HCT116 (cell line): ENCODE measurements at regions not wholly inside any gene's neighbourhood (a gene's known extent, or its start where the extent isn't known, plus 50 kb on each side); places are given as distances from the start of the nearest gene placed in this dataset.

Experiments used
- ATAC-seq: fragments of 200-7000 bp; cut with Tn5 transposase; 2 replicates; pipeline ENCODE4 v1.9.1; 2020; ENCODE audit warnings: mild to moderate bottlenecking, moderate library complexity
- BruUV-seq: library from RNA; stranded (reverse); fragments of 400-500 nt; replicated peaks from 2 replicates; lab custom pipeline; 2021; lab: Mats Ljungman, UMichigan
- CTCF ChIA-PET: fragments of 300-600 bp; sonication (Branson Sonifier 250); formaldehyde crosslinking; loops from one replicate; lab custom pipeline; 2021; ENCODE audit warnings: antibody characterized with exemption; lab: Charles Lee
- POLR2A ChIA-PET: fragments of 300-600, 350-600 bp; sonication (Branson Sonifier 250); formaldehyde crosslinking; loops from one replicate; lab custom pipeline; 2021; ENCODE audit warnings: antibody characterized with exemption; lab: Charles Lee
- RAD21 ChIA-PET, 2 experiments: fragments of 300-600 bp; sonication (Branson Sonifier 250); formaldehyde crosslinking; loops; one replicate each; lab custom pipeline; 2023; ENCODE audit warnings: low total read pairs in 2 of 2; ENCODE audit not compliant: uncharacterized antibody in 2 of 2, unreplicated experiment in 2 of 2, low non-redundant PET in 1 of 2; lab: Charles Lee
- DNase-seq: peaks from one replicate; pipeline ENCODE4 v3.0.0-alpha.2; 2010; ENCODE audit warnings: low read depth, low spot score
- H2AFZ ChIP-seq: fragments of 200-600 bp; shearing (Covaris generic), sonication (generic); 2 replicates; pipeline ENCODE4 v1.6.1; 2017; ENCODE audit warnings: low read depth, mixed run types, mixed read lengths, antibody characterized with exemption, low read length; ENCODE audit not compliant: poor library complexity, severe bottlenecking
- H3K27ac ChIP-seq: 2 replicates; pipeline ENCODE4 v1.5.1; 2012; ENCODE audit warnings: low read depth, low read length
- H3K27me3 ChIP-seq: fragments of 200-600 bp; sonication (generic); 2 replicates; pipeline ENCODE4 v1.6.1; 2016; ENCODE audit warnings: mixed run types, low read length, mixed read lengths; ENCODE audit not compliant: insufficient read depth
- H3K36me3 ChIP-seq, 2 experiments: fragments of 200-500 bp in 1 of 2; fragments of 200-600 bp in 1 of 2; sonication (Bioruptor generic) in 1 of 2; sonication (generic) in 1 of 2; 2 replicates each; pipeline versions ENCODE4 v1.5.1 to v1.6.1; 2014 to 2016; ENCODE audit warnings: low read length in 2 of 2, inconsistent platforms in 1 of 2, mixed read lengths in 1 of 2, mixed run types in 1 of 2; ENCODE audit not compliant: insufficient read depth in 2 of 2, control insufficient read depth in 1 of 2
- H3K4me1 ChIP-seq, 2 experiments: fragments of 200-600 bp in 1 of 2; sonication (generic) in 1 of 2; 2 replicates each; pipeline versions ENCODE4 v1.5.1 to v1.6.1; 2012 to 2017; ENCODE audit warnings: low read length in 2 of 2, inconsistent platforms in 1 of 2, mild to moderate bottlenecking in 1 of 2, mixed read lengths in 1 of 2, mixed run types in 1 of 2, moderate library complexity in 1 of 2; ENCODE audit not compliant: insufficient read depth in 2 of 2, control insufficient read depth in 1 of 2
- H3K4me2 ChIP-seq: fragments of 200-600 bp; sonication (generic); 2 replicates; pipeline ENCODE4 v1.6.1; 2017; ENCODE audit warnings: mixed run types, low read length, mixed read lengths
- H3K4me3 ChIP-seq, 2 experiments: fragments of 200-600 bp in 1 of 2; sonication (generic) in 1 of 2; replicated peaks in 1 of 2; 2 replicates each; pipeline ENCODE4 v1.5.1; 2011 to 2016; ENCODE audit warnings: low read length in 2 of 2, control low read depth in 1 of 2, low read depth in 1 of 2, mild to moderate bottlenecking in 1 of 2, mixed read lengths in 1 of 2, mixed run types in 1 of 2
- H3K79me2 ChIP-seq: fragments of 200-600 bp; sonication (generic); 2 replicates; pipeline ENCODE4 v1.6.1; 2017; ENCODE audit warnings: mild to moderate bottlenecking, mixed run types, low read length, moderate library complexity, mixed read lengths; ENCODE audit not compliant: insufficient read depth
- H3K9ac ChIP-seq: fragments of 200-600 bp; sonication (generic); 2 replicates; pipeline ENCODE4 v1.6.1; 2016; ENCODE audit warnings: low read length, mixed read lengths
- H3K9me2 ChIP-seq: fragments of 200-600 bp; sonication (generic), shearing (Covaris generic); 2 replicates; pipeline ENCODE4 v1.6.1; 2017; ENCODE audit warnings: mixed run types, mild to moderate bottlenecking, moderate library complexity; ENCODE audit not compliant: insufficient read depth
- H3K9me3 ChIP-seq, 2 experiments: fragments of 200-500 bp in 1 of 2; fragments of 200-600 bp in 1 of 2; sonication (Bioruptor generic) in 1 of 2; sonication (generic) in 1 of 2; 2 replicates each; pipeline ENCODE4 v1.6.1; 2014 to 2017; ENCODE audit warnings: low read length in 2 of 2, mixed read lengths in 2 of 2, inconsistent platforms in 1 of 2, low read depth in 1 of 2, mild to moderate bottlenecking in 1 of 2, mixed run types in 1 of 2, moderate library complexity in 1 of 2; ENCODE audit not compliant: control insufficient read depth in 1 of 2, insufficient read depth in 1 of 2
- H4K20me1 ChIP-seq: fragments of 200-600 bp; sonication (generic), shearing (Covaris generic); 2 replicates; pipeline ENCODE4 v1.6.1; 2017; ENCODE audit warnings: mixed run types, mild to moderate bottlenecking, moderate library complexity; ENCODE audit not compliant: insufficient read depth
- ATF3 ChIP-seq: IDR thresholded peaks from 2 replicates; pipeline ENCODE4 v1.6.1; 2012
- CBX3 ChIP-seq: IDR thresholded peaks from 2 replicates; pipeline ENCODE4 v1.6.1; 2012; ENCODE audit warnings: low read depth
- CEBPB ChIP-seq: IDR thresholded peaks from 2 replicates; pipeline ENCODE4 v1.6.1; 2012; ENCODE audit warnings: low read depth
- CTCF ChIP-seq, 3 experiments: fragments of 200-600 bp in 1 of 3; sonication (generic) in 1 of 3; IDR thresholded peaks in 2 of 3; conservative IDR thresholded peaks in 1 of 3; 2 replicates each; pipeline ENCODE4 v1.5.1; 2012 to 2017; ENCODE audit warnings: low read depth in 2 of 3, low read length in 2 of 3, antibody characterized with exemption in 1 of 3, borderline replicate concordance in 1 of 3, control low read depth in 1 of 3, mild to moderate bottlenecking in 1 of 3, mixed read lengths in 1 of 3, mixed run types in 1 of 3, moderate library complexity in 1 of 3; ENCODE audit not compliant: insufficient read depth in 1 of 3
- EGR1 ChIP-seq: IDR thresholded peaks from 2 replicates; pipeline ENCODE4 v1.6.1; 2012; ENCODE audit warnings: low read depth
- EZH2 ChIP-seq: fragments of 200-600 bp; sonication (generic); IDR thresholded peaks from 2 replicates; pipeline ENCODE4 v1.6.1; 2017; ENCODE audit warnings: antibody characterized with exemption, mixed run types
- EZH2phosphoT487 ChIP-seq: fragments of 200-600 bp; IDR thresholded peaks from 2 replicates; pipeline ENCODE4 v1.6.1; 2018; ENCODE audit warnings: antibody characterized with exemption, borderline replicate concordance
- FOSL1 ChIP-seq: IDR thresholded peaks from 2 replicates; pipeline ENCODE4 v1.6.1; 2012; ENCODE audit warnings: low read depth
- JUND ChIP-seq: IDR thresholded peaks from 2 replicates; pipeline ENCODE4 v1.6.1; 2012
- MAX ChIP-seq: IDR thresholded peaks from 2 replicates; pipeline ENCODE4 v1.6.1; 2012
- POLR2A ChIP-seq: IDR thresholded peaks from 2 replicates; pipeline ENCODE4 v1.7.0; 2011; ENCODE audit warnings: borderline replicate concordance; ENCODE audit not compliant: insufficient read depth, insufficient read length; ENCODE audit errors: extremely low read depth
- POLR2AphosphoS5 ChIP-seq: IDR thresholded peaks from 2 replicates; pipeline ENCODE4 v1.6.1; 2011; ENCODE audit warnings: mild to moderate bottlenecking, low read depth, low read length, moderate library complexity
- REST ChIP-seq: IDR thresholded peaks from 2 replicates; pipeline ENCODE4 v1.6.1; 2012; ENCODE audit warnings: low read depth
- SRF ChIP-seq: IDR thresholded peaks from 2 replicates; pipeline ENCODE4 v1.6.1; 2012; ENCODE audit warnings: low read depth
- TCF7L2 ChIP-seq: IDR thresholded peaks from 2 replicates; pipeline ENCODE4 v1.7.0; 2011; ENCODE audit warnings: borderline replicate concordance, inconsistent platforms; ENCODE audit not compliant: insufficient read depth, insufficient read length; ENCODE audit errors: extremely low read depth
- YY1 ChIP-seq: IDR thresholded peaks from 2 replicates; pipeline ENCODE4 v1.6.1; 2011; ENCODE audit warnings: low read length, low read depth, moderate library complexity, mild to moderate bottlenecking; ENCODE audit not compliant: insufficient replicate concordance; ENCODE audit errors: extremely low read depth
- ZBTB33 ChIP-seq: IDR thresholded peaks from 2 replicates; pipeline ENCODE4 v1.6.1; 2011; ENCODE audit warnings: mild to moderate bottlenecking, low read length, moderate library complexity; ENCODE audit not compliant: insufficient replicate concordance; ENCODE audit errors: extremely low read depth
- intact Hi-C: fragments of 100-400 bp; cut with micrococcal nuclease; formaldehyde crosslinking; loops from 2 replicates; pipeline ENCODE4 v1.10.0; 2022

- Histone ChIP-seq H3K4me1 (no peaks in the 10 kb centered on the region), H4K20me1 (no peaks in the 10 kb centered on the region), H3K27ac (no peak overlapping the region), H3K9me2 (no peaks in the 10 kb centered on the region), H3K36me3 (no peaks in the 10 kb centered on the region), H3K9ac (no peak overlapping the region), H3K27me3 (peaks cover 67% of the 10 kb centered on the region), H2AFZ (no peak overlapping the region), H3K79me2 (no peaks in the 10 kb centered on the region), H3K4me3 (no peak overlapping the region), H3K4me2 (no peak overlapping the region), H3K9me3 (no peaks in the 10 kb centered on the region)
- BruUV-seq, result no TSS peak
- POLR2A ChIA-PET, result no interaction called here
- CTCF ChIA-PET, result no interaction called here
- ATAC-seq (no peak), DNase-seq (no peak)
- RAD21 ChIA-PET, result no interaction called here
- TF ChIP-seq FOSL1 (no peak), CEBPB (no peak), REST (no peak), YY1 (no peak), CTCF (IDR thresholded peaks at IDR 0.05 in 2 of 3, conservative IDR thresholded peaks at IDR 0.05 in 1 of 3; ENCODE audit: borderline replicate concordance in 1 of 3, insufficient read depth in 1 of 3, low read depth in 2 of 3, low read length in 2 of 3) (no peak), CBX3 (no peak), JUND (no peak), POLR2A (no peak), EZH2phosphoT487 (no peak), EZH2 (no peak), ZBTB33 (no peak), SRF (no peak), MAX (no peak), ATF3 (no peak), EGR1 (no peak), TCF7L2 (no peak), POLR2AphosphoS5 (no peak)
- intact Hi-C loops, result no loop called here
Observed at GRCh38 chr2:239685965-239686364, 285.1 kb upstream of the HDAC4 start.
